ENCODE measurements at regions not wholly inside any gene's neighbourhood (a gene's known extent, or its start where the extent isn't known, plus 50 kb on each side); places are given as distances from the start of the nearest gene placed in this dataset.
"Not testable (repeated sequence)": the region's sequence is repeated elsewhere in the genome, so short reads cannot be mapped to it uniquely, and the experiment has no call there.

DNA sequence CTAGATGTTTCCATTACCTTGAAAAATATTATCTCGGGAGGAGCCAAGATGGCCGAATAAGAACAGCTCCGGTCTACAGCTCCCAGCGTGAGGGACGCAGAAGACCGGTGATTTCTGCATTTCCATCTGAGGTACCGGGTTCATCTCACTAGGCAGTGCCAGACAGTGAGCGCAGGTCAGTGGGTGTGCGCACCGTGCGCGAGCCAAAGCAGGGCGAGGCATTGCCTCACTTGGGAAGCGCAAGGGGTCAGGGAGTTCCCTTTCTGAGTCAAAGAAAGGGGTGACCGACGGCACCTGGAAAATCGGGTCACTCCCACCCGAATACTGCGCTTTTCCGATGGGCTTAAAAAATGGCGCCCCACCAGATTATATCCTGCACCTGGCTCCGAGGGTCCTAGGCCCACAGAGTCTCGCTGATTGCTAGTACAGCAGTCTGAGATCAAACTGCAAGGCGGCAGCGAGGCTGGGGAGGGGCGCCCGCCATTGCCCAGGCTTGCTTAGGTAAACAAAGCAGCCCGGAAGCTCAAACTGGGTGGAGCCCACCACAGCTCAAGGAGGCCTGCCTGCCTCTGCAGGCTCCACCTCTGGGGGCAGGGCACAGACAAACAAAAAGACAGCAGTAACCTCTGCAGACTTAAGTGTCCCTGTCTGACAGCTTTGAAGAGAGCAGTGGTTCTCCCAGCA is 367.8 kb downstream of the NR2F1-AS1 start:
- WGBS (ENCODE audit: insufficient coverage): 96% methylated on average over 9 of the region's 28 CpGs
- H3K27ac ChIP-seq (ENCODE audit: low read depth, low read length); H3K4me3 ChIP-seq (ENCODE audit: low read depth, low read length); H3K4me1 ChIP-seq (ENCODE audit: control insufficient read depth, insufficient read depth, low read length); H3K9me3 ChIP-seq (ENCODE audit: control insufficient read depth, insufficient read depth, low read length); H3K27me3 ChIP-seq (ENCODE audit: control insufficient read depth, insufficient read depth, low read length); H3K36me3 ChIP-seq (ENCODE audit: control insufficient read depth, insufficient read depth, low read length); DNase-seq (ENCODE audit: low read depth in 4 of 6, low spot score in 6 of 6): not testable (repeated sequence)

DNA sequence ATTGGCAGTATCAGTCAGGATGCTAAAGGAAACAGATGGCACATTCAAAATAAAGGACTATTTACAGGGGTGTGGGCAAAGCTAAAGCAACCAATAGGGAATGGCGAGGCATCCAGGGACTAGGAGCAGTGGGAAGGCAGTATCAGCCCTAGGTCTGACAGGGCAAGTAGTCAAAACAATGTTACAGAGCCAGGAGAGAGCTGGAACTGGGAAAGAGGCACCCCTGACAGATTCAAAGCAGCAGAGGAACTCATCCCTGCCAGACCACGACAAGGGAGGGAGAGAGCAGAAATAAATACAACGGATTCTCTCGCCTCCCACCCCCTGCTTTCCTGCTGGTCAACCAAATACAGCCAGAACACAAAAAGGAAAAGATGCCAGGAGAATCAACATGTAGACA is 371.5 kb downstream of the NR2F1-AS1 start:
- H3K36me3 ChIP-seq (ENCODE audit: control insufficient read depth, insufficient read depth, low read length): no peaks in the 10 kb centered on the region
- no peaks in the 10 kb centered on the region for H3K27me3 ChIP-seq (ENCODE audit: control insufficient read depth, insufficient read depth, low read length)
- peak in 2 of 6 donors; percentile 19 to 80 for DNase-seq (ENCODE audit: low read depth in 4 of 6, low spot score in 6 of 6)
- H3K9me3 ChIP-seq (ENCODE audit: control insufficient read depth, insufficient read depth, low read length): no peaks in the 10 kb centered on the region
- no peak overlapping the region for H3K4me3 ChIP-seq (ENCODE audit: low read depth, low read length)
- no peaks in the 10 kb centered on the region for H3K4me1 ChIP-seq (ENCODE audit: control insufficient read depth, insufficient read depth, low read length)
- H3K27ac ChIP-seq (ENCODE audit: low read depth, low read length): peak overlapping the region; percentile 19
- WGBS (ENCODE audit: insufficient coverage): 79% methylated on average over 1 of the region's 4 CpGs

DNA sequence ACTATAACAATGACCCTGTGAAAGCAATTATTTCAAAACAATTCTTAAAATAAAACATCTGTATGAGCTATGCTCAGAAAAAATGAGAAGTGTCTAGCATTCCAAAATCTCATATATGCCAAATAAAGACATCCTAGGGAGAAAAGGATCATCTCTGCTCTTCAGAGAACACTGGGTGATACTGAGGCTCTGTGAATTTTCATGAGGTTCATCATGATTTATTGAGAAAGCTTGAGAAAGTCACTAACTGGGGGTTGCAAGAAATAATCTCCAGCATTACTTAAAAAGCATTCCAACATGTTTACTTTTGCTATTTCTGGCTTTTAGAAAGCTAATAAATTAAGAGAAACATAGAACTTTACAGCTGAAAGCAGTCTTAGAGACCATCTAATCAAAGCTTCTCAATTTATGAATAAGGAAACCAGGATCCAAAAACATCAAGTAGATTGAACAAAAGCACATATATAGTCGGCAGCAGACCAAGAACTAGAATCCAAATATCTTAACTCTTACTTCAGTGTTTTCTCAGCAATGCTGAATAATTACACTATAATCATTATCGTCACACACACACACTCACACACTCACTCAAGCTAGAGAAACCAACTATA is 372.8 kb downstream of the NR2F1-AS1 start:
- no peak for DNase-seq (ENCODE audit: low read depth in 4 of 6, low spot score in 6 of 6)
- no peaks in the 10 kb centered on the region for H3K4me1 ChIP-seq (ENCODE audit: control insufficient read depth, insufficient read depth, low read length)
- H3K4me3 ChIP-seq (ENCODE audit: low read depth, low read length): no peak overlapping the region
- H3K27ac ChIP-seq (ENCODE audit: low read depth, low read length): peak overlapping the region; percentile 7
- no peaks in the 10 kb centered on the region for H3K27me3 ChIP-seq (ENCODE audit: control insufficient read depth, insufficient read depth, low read length)
- no peaks in the 10 kb centered on the region for H3K36me3 ChIP-seq (ENCODE audit: control insufficient read depth, insufficient read depth, low read length)
- no peaks in the 10 kb centered on the region for H3K9me3 ChIP-seq (ENCODE audit: control insufficient read depth, insufficient read depth, low read length)
- WGBS (ENCODE audit: insufficient coverage): no CpG with 5 or more reads among the region's 2 CpGs

DNA sequence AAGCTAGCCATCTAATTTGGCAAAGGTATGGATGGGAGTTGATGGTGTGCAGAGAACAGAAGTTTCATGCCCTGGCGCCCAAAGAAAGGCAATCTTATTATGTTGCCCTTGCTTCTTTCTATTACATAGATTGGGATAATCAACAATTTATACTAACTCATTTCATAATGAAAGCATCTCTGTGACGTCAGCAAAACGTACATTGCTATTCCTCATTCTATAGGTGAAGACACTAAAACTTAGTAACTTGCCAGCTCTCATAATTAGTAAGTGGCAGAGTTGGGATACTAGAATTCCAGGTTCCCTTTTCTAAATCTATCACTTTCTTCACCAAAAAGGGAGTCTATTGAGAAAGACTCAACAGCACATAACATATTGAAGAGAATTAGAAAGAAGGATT is 374.8 kb downstream of the NR2F1-AS1 start:
- no peak for DNase-seq (ENCODE audit: low read depth in 4 of 6, low spot score in 6 of 6)
- no peaks in the 10 kb centered on the region for H3K36me3 ChIP-seq (ENCODE audit: control insufficient read depth, insufficient read depth, low read length)
- no peak overlapping the region for H3K27ac ChIP-seq (ENCODE audit: low read depth, low read length)
- WGBS (ENCODE audit: insufficient coverage): no CpG with 5 or more reads among the region's 3 CpGs
- H3K4me3 ChIP-seq (ENCODE audit: low read depth, low read length): no peak overlapping the region
- H3K9me3 ChIP-seq (ENCODE audit: control insufficient read depth, insufficient read depth, low read length): no peaks in the 10 kb centered on the region
- H3K27me3 ChIP-seq (ENCODE audit: control insufficient read depth, insufficient read depth, low read length): no peaks in the 10 kb centered on the region
- H3K4me1 ChIP-seq (ENCODE audit: control insufficient read depth, insufficient read depth, low read length): no peaks in the 10 kb centered on the region

DNA sequence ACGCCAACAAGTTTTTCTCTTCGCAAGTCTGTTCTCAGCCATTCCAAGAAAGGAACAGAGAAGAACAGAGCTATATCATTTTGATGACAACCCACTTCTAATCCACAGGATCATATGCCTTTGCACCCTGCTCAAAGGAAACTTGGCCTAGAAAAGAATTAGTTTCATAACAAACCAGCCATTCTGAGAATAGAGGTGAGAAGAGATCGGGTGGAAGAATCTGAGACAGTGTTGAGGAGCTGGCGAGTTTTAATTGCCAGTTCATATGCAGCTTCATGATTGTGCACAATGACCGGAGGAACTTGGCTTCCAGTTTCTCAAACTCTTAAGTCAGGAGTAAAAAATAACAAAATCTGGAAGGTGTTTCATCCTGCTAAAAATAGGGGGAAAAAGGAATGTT is 380.0 kb downstream of the NR2F1-AS1 start:
- Histone ChIP-seq H3K4me3 (ENCODE audit: low read depth, low read length) (no peak overlapping the region), H3K27ac (ENCODE audit: low read depth, low read length) (no peak overlapping the region), H3K9me3 (ENCODE audit: control insufficient read depth, insufficient read depth, low read length) (no peaks in the 10 kb centered on the region), H3K36me3 (ENCODE audit: control insufficient read depth, insufficient read depth, low read length) (no peaks in the 10 kb centered on the region), H3K4me1 (ENCODE audit: control insufficient read depth, insufficient read depth, low read length) (no peaks in the 10 kb centered on the region), H3K27me3 (ENCODE audit: control insufficient read depth, insufficient read depth, low read length) (no peaks in the 10 kb centered on the region)
- 91% methylated on average over 4 of the region's 5 CpGs for WGBS (ENCODE audit: insufficient coverage)
- DNase-seq (ENCODE audit: low read depth in 4 of 6, low spot score in 6 of 6): no peak

DNA sequence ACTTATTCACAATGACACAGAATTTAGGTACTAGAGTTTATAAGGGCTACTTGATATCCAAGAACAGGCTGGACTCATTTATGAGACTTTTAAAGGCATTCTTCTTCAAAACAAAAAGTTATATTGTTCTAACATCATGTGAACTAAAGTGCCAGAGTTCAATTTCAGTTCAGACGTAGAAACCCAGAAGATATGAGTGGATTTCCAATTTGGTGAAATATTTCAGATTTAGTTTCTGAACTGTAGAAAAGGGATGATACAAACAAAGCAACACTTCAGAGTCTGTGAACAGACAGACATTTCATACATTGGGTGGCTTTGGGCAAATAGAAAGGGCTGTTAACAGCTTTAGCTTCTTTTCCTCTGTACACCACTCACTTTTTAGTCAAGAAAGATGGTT is 384.0 kb downstream of the NR2F1-AS1 start:
- H3K9me3 ChIP-seq (ENCODE audit: control insufficient read depth, insufficient read depth, low read length): no peaks in the 10 kb centered on the region
- WGBS (ENCODE audit: insufficient coverage): no CpG with 5 or more reads among the region's 1 CpG
- H3K36me3 ChIP-seq (ENCODE audit: control insufficient read depth, insufficient read depth, low read length): no peaks in the 10 kb centered on the region
- H3K4me1 ChIP-seq (ENCODE audit: control insufficient read depth, insufficient read depth, low read length): no peaks in the 10 kb centered on the region
- no peaks in the 10 kb centered on the region for H3K27me3 ChIP-seq (ENCODE audit: control insufficient read depth, insufficient read depth, low read length)
- peak overlapping the region; percentile 43 for H3K27ac ChIP-seq (ENCODE audit: low read depth, low read length)
- H3K4me3 ChIP-seq (ENCODE audit: low read depth, low read length): no peak overlapping the region
- no peak for DNase-seq (ENCODE audit: low read depth in 4 of 6, low spot score in 6 of 6)

DNA sequence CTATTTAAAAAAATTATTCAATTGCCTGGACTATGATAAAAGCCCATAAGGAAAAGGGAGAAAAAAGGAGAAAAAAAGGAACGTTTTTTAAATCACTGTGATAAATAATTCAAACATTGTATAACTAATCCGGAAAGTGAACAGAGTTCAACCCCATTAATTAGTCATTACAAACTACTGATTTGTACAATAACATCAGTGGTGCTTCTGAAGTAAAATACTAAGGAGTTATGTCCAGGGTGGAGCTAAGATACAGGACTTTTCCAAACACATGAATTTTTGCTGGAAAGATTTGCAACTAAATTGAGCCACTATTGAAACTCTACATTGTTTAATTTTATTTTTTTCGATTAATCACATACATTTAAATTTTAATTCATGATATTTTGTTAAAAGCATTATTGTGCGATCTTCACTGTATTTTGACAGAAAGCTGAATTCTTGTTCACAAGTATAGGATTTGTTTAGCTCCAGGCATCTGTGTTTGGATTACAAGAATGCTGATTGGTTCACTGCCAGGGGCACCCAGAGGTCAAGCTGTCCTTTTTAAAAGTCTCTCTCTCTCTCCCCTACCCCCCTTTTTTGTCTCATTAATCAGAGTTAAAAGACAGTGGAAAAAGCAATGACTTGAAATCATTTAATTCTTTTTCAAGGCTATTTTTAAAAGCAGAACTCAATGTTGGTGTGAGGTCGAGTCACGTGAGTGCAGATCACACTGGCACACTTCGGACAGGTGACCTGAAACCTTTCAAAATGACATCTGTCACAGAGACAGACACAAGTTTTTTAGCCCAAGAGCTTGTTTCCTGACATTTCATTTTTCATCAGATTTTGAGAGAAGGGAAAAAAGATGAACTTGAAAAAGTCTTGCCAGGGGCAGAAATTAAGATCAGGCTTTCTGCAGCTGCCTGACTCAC is 387.3 kb downstream of the NR2F1-AS1 start:
- H3K27ac ChIP-seq (ENCODE audit: low read depth, low read length): peak overlapping the region; percentile 54
- no peaks in the 10 kb centered on the region for H3K36me3 ChIP-seq (ENCODE audit: control insufficient read depth, insufficient read depth, low read length)
- H3K9me3 ChIP-seq (ENCODE audit: control insufficient read depth, insufficient read depth, low read length): no peaks in the 10 kb centered on the region
- peak in 5 of 6 donors; percentile 5 to 72 (median 26) for DNase-seq (ENCODE audit: low read depth in 4 of 6, low spot score in 6 of 6)
- 11% methylated on average over 4 of the region's 7 CpGs for WGBS (ENCODE audit: insufficient coverage)
- no peaks in the 10 kb centered on the region for H3K4me1 ChIP-seq (ENCODE audit: control insufficient read depth, insufficient read depth, low read length)
- no peaks in the 10 kb centered on the region for H3K27me3 ChIP-seq (ENCODE audit: control insufficient read depth, insufficient read depth, low read length)
- H3K4me3 ChIP-seq (ENCODE audit: low read depth, low read length): no peak overlapping the region

DNA sequence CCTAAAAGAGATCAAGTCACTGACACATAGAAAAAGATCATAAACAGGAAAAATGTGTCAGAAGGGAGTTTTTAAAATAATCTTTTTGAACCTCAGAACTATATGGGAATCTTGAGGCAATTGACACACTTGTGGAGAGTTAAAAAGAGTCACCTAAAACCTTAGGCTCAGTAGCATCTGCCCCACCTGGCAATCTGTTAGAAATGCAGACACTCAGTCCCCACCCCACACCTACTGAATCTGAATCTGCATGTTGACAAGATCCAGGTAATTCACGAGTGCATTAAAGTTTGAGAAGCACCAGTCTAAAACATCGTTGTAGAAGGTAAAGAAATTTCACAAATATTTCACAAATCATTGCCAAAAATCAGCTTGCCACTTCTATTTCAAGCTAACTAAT is 388.3 kb downstream of the NR2F1-AS1 start:
- Histone ChIP-seq H3K9me3 (ENCODE audit: control insufficient read depth, insufficient read depth, low read length) (no peaks in the 10 kb centered on the region), H3K36me3 (ENCODE audit: control insufficient read depth, insufficient read depth, low read length) (no peaks in the 10 kb centered on the region), H3K4me1 (ENCODE audit: control insufficient read depth, insufficient read depth, low read length) (no peaks in the 10 kb centered on the region), H3K27ac (ENCODE audit: low read depth, low read length) (peak overlapping the region; percentile 54), H3K4me3 (ENCODE audit: low read depth, low read length) (no peak overlapping the region), H3K27me3 (ENCODE audit: control insufficient read depth, insufficient read depth, low read length) (no peaks in the 10 kb centered on the region)
- no CpG with 5 or more reads among the region's 2 CpGs for whole genome bisulfite sequencing (ENCODE audit: insufficient coverage)
- no peak for DNase-seq (ENCODE audit: low read depth in 4 of 6, low spot score in 6 of 6)

DNA sequence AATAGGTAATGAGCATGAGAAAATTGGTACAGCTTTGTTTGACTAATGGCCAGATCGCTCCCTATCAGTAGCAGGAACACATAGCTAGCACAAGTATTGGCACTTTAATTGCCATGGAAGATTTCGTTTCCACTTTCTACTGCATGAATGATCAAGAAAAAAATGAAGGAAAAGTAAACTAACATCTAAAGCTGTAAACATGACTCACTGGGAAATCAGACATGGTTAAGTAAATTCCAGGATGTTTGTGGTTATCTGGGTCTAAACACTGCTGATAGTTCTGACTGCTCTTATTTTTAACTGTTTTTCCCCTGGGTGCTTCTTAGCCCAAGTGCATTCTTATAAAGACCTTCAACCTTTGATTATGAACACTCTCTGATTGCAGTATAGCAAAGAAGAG is 388.9 kb downstream of the NR2F1-AS1 start:
- no peak for DNase-seq (ENCODE audit: low read depth in 4 of 6, low spot score in 6 of 6)
- no peaks in the 10 kb centered on the region for H3K9me3 ChIP-seq (ENCODE audit: control insufficient read depth, insufficient read depth, low read length)
- no peaks in the 10 kb centered on the region for H3K27me3 ChIP-seq (ENCODE audit: control insufficient read depth, insufficient read depth, low read length)
- no CpG with 5 or more reads among the region's 2 CpGs for WGBS (ENCODE audit: insufficient coverage)
- H3K36me3 ChIP-seq (ENCODE audit: control insufficient read depth, insufficient read depth, low read length): no peaks in the 10 kb centered on the region
- H3K4me1 ChIP-seq (ENCODE audit: control insufficient read depth, insufficient read depth, low read length): no peaks in the 10 kb centered on the region
- H3K27ac ChIP-seq (ENCODE audit: low read depth, low read length): peak overlapping the region; percentile 6
- no peak overlapping the region for H3K4me3 ChIP-seq (ENCODE audit: low read depth, low read length)
